ENCODE measurements at regions not wholly inside any gene's neighbourhood (a gene's known extent, or its start where the extent isn't known, plus 50 kb on each side); places are given as distances from the start of the nearest gene placed in this dataset.
"Not testable (repeated sequence)": the region's sequence is repeated elsewhere in the genome, so short reads cannot be mapped to it uniquely, and the experiment has no call there.

DNA sequence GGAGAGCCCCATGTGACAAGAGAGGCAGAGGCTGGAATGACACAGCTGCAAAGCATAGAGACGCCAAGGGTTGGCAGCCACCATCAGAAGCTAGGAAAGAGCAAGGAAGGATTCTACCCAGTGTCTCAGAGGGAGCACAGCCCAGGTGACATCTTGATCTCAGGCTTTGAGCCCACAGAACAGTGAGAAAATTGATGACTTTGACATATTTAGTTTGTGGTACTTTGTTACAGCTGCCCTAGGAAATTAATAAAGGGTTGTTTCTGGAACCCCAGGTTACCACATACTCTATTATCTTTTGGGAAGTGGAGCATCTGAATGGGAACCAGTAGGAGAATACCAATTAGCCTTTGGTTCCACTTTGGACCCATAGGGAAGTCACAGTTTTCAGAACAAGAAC, 231.7 kb downstream of the ZNF621 start:
- no peak for DNase-seq

DNA sequence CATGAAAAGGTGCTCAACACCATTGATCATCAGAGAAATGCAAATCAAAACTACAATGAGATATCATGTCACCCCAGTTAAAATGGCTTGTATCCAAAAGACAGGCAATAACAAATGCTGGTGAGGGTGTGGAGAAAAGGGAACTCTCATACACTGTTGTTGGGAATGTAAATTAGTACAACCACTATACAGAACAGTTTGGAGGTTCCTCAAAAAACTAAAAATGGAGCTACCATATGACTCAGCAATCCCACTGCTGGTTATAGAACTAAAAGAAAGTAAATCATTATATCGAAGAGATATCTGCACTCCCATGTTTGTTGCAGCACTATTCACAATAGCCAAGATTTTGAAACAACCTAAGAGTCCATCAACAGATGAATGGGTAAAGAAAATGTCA, 238.0 kb downstream of the ZNF621 start:
- not testable (repeated sequence) for DNase-seq

DNA sequence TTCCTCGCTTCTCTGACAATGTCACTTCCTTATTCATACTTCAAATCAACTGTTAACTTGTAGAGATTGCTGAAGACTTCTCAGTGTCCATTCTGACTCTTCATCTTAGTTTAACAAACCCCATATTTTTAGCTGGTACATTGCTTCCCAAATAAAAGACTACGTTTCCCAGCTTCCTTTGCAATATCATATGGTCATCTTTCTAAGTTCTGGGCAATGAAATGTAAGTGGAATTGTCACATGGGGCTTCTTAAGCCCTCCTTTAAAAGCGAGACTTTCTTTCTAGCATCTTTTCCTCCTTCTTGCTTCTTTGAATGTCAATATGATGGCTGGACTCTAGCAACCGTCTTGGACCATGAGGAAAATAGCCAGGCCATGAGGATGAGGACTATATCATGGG, 239.0 kb downstream of the ZNF621 start:
- DNase-seq = no peak

- DNase-seq = no peak
Observed at GRCh38 chr3:40764747-40765146, 240.0 kb downstream of the ZNF621 start.

- no peak for DNase-seq
Observed at GRCh38 chr3:40765884-40766283, 241.1 kb downstream of the ZNF621 start.

DNA sequence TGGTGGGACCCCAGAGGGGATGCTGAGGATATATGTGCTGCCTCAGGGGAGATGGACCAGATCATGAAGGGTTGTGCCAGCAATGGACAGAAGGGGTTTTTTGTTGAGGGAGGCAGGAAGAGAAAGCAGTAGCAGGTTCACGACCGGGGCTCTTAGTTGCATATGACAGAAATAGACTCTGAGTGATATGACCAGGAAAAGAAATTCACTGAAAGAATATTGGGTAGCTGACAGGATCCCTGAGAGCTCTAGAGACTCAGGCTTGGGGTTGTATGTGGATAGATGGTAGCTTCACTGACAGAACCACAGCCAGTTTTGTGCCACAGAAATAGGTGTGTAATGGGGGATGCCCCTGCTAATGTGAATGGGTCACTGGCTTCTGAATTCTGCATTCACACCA, 241.6 kb downstream of the ZNF621 start:
- no peak for DNase-seq

DNA sequence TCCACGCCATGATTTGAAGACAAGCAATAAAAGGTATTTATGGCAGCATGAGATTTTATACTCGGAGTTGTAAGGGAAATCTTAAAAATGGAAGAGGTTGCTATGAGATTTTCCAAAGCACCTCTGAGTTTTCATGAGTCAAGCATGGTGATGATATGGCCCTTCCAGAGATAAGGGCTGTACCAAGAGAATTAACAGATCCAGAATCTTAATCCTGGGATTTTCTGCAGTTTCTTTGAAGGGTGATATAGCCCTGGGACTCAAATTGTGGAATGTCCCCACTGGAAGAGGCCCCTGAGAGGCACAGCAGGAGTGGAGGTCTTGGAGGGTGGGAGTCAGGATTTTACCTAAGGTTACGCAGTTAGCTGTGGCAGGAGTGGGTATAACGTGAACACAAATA, 243.3 kb downstream of the ZNF621 start:
- DNase-seq = no peak

DNA sequence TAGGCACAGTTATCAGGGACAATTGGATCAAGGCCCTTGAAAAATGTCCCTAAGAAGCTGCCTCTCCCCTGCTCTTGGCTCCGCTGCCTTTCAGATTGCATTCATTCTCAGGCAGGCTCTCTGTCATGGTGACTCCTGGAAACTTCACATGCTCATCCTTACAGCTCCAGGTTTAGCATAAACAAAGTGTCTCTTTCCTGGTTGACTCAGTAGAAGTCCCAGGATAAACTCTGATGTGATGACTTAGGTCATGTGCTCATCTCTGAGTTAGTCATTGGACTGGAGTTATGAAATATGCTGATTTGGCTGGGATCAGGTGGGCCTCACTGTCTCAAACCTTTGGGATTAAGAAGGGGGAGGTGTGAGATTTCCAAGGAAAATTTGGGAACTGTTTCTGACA, 243.8 kb downstream of the ZNF621 start:
- DNase-seq = no peak

DNA sequence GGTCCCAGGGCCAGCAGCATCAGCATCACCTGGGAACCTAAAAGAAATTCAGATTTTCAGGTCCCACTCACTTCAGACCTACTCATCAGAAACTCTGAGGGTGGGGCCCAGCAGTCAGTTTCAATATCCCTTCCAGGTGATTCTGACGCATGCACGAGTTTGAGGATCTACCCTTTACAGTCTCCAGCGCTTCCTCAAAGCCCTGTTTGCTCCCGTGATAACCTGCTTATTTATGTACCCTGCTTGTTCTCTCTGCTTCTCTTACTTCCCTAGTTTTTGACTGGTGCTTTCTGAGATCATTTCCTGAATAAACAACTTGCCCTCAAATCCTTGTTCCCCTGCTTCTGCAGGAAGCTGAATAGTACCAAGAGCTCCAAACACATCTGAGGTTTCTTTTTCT, 245.3 kb downstream of the ZNF621 start:
- no peak for DNase-seq

DNA sequence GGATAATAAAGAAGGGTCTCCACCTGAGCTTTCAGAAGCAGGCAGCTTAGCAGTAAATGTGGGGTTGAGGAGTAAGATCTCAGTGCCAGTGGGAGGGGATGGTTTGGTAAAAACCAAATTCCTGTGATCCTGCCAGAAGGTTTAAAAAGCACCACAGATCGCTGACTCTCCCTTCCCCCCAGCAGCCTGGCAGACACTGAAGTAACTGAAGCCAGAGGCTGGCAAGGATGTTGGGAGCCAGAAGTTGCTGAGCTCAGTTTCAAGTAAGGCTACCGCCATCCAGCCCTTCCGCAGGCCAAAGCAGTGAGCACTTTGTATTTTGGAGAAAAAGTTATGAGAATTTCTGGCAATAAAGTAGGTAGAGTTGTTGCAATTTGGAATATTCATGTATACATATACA, 246.4 kb downstream of the ZNF621 start:
- DNase-seq = no peak

- no peak for DNase-seq
Observed at GRCh38 chr3:40779039-40779438, 254.3 kb downstream of the ZNF621 start.

DNA sequence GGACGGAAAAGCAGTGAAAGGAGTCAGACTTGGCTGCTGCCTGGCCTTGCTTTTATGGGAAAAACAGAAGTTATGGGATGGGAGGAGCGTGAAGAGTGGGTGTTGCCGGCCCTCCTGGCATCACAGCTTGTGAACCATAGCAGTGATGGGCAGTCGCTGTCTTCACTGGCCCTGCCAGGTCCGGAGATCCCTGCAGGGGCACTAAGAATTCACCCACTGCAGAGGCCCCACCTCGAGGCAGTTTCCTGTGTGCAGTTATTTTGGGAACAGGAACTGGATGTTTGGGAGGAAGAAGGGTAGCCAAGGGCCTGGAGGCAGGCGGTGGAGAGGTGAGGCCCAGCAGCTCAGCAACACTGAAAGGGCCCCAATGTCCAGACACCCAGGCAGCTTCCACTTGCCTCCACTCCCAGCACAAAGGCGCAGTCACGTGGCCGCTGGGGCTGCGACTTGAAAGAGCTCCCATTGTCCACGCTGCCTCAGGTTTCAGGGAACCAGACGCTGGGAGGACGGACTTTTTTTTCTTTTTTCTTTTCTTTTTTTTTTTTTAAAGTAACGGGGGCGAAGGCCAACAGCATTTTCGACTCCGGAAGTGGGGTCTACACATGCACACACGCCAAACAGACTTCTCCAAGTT, 255.6 kb downstream of the ZNF621 start:
- no peak for DNase-seq

DNA sequence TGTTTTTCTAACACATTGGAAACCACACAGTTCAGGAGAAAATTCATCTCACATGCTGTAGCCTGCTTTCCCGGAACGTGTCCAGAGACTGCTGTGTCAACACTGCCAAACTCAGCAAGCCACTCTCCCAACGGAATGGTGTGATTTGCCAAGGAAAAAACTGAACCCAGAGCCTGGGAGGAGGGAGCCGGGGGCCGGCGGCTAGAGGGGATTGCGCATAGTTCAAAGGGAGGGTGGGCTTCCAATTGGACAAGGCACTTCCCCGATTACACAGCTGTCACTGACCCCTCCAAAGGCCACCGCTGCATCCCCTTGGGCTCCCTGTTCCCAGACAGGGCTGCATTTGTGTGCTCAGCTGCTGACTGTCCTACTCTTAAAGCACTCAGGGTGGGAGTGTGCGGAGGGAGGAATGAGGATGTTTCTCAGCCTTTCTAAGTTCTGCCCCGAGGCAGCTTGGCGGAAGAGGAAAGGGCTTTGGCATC, 256.2 kb downstream of the ZNF621 start:
- no peak for DNase-seq

- DNase-seq = no peak
Observed at GRCh38 chr3:40782111-40782721, 257.5 kb downstream of the ZNF621 start.

- DNase-seq = no peak
Observed at GRCh38 chr3:40790746-40791145, 266.0 kb downstream of the ZNF621 start.

DNA sequence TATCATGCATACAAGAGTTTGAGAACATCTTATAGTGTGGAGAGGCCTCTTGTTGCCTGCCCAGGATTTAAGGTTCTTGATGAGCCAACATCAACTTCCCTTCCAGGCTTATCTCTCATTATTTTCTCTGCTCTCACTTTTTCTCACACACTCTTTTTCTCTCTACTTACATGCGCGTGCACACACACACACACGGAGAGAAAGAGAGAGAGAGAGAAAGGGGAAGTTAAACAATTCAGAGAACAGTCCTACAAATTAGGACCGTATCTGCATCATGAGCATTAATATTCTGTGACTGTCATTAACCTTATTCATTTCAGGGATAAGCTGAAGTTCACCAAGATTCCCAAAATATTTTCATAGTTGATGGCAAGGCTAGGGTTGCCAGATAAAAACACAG, 269.0 kb downstream of the ZNF621 start:
- DNase-seq = no peak

GRCh38 chr3:40800343-40800742, 275.6 kb downstream of the ZNF621 start:
- DNase-seq = no peak

- DNase-seq = no peak
Observed at GRCh38 chr3:40801284-40801741, 276.6 kb downstream of the ZNF621 start.

DNA sequence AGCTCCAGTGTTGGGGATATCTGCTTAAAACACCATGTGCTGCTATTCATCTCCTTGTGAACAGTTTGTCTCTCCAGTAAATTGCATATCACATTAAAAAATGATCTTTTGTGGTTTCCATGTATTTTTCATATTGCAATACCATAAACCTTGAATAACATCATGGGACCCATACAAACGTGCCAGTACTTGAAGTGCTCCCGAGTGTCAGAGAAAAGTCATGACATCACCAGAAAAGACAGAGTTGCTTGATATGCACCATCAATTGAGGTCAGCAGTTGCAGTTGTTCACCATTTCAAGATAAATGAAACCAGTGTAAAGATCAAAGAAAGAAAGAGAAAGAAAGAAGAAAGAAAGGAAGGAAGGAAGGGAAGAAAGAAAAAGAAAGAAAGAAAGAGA, 278.6 kb downstream of the ZNF621 start:
- DNase-seq = no peak

DNA sequence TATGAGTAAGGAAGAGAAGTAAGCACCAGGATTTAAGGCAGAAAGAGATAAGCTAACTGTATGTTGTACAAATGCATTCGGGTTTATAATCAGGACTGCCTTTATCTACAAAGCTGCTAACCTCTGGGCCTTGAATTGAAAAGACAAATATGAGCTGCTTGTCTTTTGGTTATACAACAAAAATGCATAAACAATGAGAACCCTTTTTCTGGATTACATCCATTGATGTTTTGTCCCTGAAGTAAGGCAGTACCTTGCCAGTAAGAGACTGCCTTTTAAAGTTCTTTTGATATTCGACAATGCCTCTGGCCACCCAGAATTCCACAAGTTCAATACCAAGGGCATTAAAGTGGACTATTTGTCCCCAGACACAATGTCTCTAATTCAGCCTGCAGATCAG, 280.7 kb downstream of the ZNF621 start:
- no peak for DNase-seq

DNA sequence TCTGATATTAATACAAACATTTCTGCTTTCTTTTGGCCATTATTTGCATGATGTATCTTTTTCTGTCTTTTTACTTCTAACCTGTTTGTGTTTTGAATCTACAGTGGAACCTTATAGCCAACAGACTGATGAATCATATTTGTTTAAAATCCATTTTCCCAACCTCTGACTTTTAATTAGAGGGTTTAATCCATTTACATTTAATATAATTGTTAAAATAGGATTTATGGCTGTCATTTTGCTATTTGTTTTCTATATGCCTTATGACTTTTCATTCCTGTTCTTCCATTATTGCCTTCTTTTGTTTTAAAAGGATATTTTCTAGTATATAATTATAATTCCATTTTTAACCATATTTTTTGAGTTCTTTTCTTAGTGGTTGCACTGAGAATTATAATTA, 286.1 kb downstream of the ZNF621 start:
- no peak for DNase-seq

DNA sequence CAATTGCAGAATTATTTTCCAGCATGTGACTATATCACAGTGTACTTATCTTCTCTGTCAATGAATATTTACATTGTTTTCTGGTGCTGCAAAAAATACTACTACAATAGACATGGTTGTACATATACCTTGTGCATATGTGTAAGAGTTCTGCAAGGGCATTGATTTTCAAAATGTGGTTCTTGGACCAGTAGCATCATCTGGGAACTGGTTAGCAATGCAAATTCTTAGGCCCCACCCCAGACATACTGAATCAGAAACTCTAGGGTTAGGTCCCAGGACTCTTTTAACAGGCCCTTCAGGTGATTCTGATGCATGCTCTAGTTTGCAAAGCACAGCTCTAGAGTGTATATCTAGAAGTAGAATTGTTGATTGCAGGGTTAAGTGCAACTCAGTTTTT, 292.3 kb downstream of the ZNF621 start:
- DNase-seq = no peak

DNA sequence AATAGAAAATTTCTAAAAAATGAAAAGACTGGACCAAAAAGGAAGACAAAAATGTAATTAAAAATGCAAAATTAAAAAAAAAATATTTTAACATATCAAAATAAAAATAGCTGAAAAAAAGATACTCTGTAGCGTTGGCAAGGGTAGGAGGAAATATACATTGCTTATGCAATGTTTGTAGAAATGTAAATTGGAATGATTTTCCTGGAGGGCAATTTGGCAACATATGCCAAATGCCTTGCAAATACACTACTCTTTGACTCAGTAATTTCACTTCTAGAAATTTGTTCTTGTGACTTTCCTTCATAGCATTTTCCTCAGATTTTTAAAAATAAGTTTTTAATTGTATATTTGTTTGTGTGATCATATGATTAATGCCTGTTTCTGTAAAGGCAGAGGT, 296.6 kb downstream of the ZNF621 start:
- DNase-seq = no peak

GRCh38 chr3:40827226-40827625, 302.5 kb downstream of the ZNF621 start:
- no peak for DNase-seq

All from stimulated activated CD4-positive, alpha-beta T cell treated with anti-CD3 and anti-CD28 coated beads, Interleukin-15, amount 100 ng/mL, for 24 hours (primary cell).